ENCODE measurements at regions not wholly inside any gene's neighbourhood (a gene's known extent, or its start where the extent isn't known, plus 50 kb on each side); places are given as distances from the start of the nearest gene placed in this dataset.
"Not testable (repeated sequence)": the region's sequence is repeated elsewhere in the genome, so short reads cannot be mapped to it uniquely, and the experiment has no call there.

- CTCF ChIA-PET (ENCODE audit: unreplicated experiment), result no interaction called here
- no peaks in the 10 kb centered on the region for H4K20me1 ChIP-seq (ENCODE audit: insufficient read depth, low read length)
- no peak for DNase-seq (ENCODE audit: low spot score)
- H3K9me2 ChIP-seq (ENCODE audit: insufficient read depth, low read length), result no peaks in the 10 kb centered on the region
- H2AFZ ChIP-seq (ENCODE audit: low read length), result no peak overlapping the region
- no peak overlapping the region for H3K4me2 ChIP-seq (ENCODE audit: low read length)
- no TSS peak for BruUV-seq (replicated peaks)
- H3K27ac ChIP-seq (ENCODE audit: low read depth, low read length, poor library complexity, severe bottlenecking), result no peak overlapping the region
- no peak for TF ChIP-seq EZH2phosphoT487 (IDR thresholded peaks at IDR 0.05; ENCODE audit: borderline replicate concordance, low read depth, low read length)
- no peak for TF ChIP-seq CTCF (conservative IDR thresholded peaks at IDR 0.05; ENCODE audit: low read length)
- H3K4me3 ChIP-seq (ENCODE audit: low read depth, low read length, poor library complexity, severe bottlenecking), result no peak overlapping the region
- no peaks in the 10 kb centered on the region for H3K4me1 ChIP-seq (ENCODE audit: insufficient read depth, low read length, poor library complexity, severe bottlenecking)
- H3K9me3 ChIP-seq (ENCODE audit: low read length), result no peaks in the 10 kb centered on the region
- no peaks in the 10 kb centered on the region for H3K36me3 ChIP-seq (ENCODE audit: insufficient read depth, low read length)
- POLR2A ChIA-PET, result interaction anchor here (0.5 kb wide), 2 partner anchors 19 to 452 kb away, joined by 4 read pairs; no protein-coding TSS in a partner anchor
- H3K79me2 ChIP-seq (ENCODE audit: insufficient read depth, low read depth, low read length), result no peaks in the 10 kb centered on the region
- intact Hi-C loops (cut with micrococcal nuclease; ENCODE audit: unreplicated experiment), result no loop called here
Measured at GRCh38 chr2:37573451-37574388, 97.7 kb downstream of the CDC42EP3 start.

GRCh38 chr2:37575780-37576179, 95.7 kb downstream of the CDC42EP3 start:
- Histone ChIP-seq H3K79me2 (ENCODE audit: insufficient read depth, low read depth, low read length) (no peaks in the 10 kb centered on the region), H4K20me1 (ENCODE audit: insufficient read depth, low read length) (no peaks in the 10 kb centered on the region), H3K4me1 (ENCODE audit: insufficient read depth, low read length, poor library complexity, severe bottlenecking) (no peaks in the 10 kb centered on the region), H2AFZ (ENCODE audit: low read length) (no peak overlapping the region), H3K9me3 (ENCODE audit: low read length) (no peaks in the 10 kb centered on the region), H3K4me2 (ENCODE audit: low read length) (no peak overlapping the region), H3K4me3 (ENCODE audit: low read depth, low read length, poor library complexity, severe bottlenecking) (no peak overlapping the region), H3K36me3 (ENCODE audit: insufficient read depth, low read length) (no peaks in the 10 kb centered on the region), H3K27ac (ENCODE audit: low read depth, low read length, poor library complexity, severe bottlenecking) (no peak overlapping the region), H3K9me2 (ENCODE audit: insufficient read depth, low read length) (no peaks in the 10 kb centered on the region)
- CTCF ChIA-PET (ENCODE audit: unreplicated experiment), result no interaction called here
- TF ChIP-seq CTCF (conservative IDR thresholded peaks at IDR 0.05; ENCODE audit: low read length), result no peak
- no peak for TF ChIP-seq EZH2phosphoT487 (IDR thresholded peaks at IDR 0.05; ENCODE audit: borderline replicate concordance, low read depth, low read length)
- no peak for DNase-seq (ENCODE audit: low spot score)
- POLR2A ChIA-PET, result no interaction called here
- intact Hi-C loops (cut with micrococcal nuclease; ENCODE audit: unreplicated experiment), result no loop called here
- BruUV-seq (replicated peaks), result no TSS peak

- H3K9me3 ChIP-seq (ENCODE audit: low read length); H3K27ac ChIP-seq (ENCODE audit: low read depth, low read length, poor library complexity, severe bottlenecking); H3K79me2 ChIP-seq (ENCODE audit: insufficient read depth, low read depth, low read length); BruUV-seq (replicated peaks); DNase-seq (ENCODE audit: low spot score); H3K4me1 ChIP-seq (ENCODE audit: insufficient read depth, low read length, poor library complexity, severe bottlenecking); intact Hi-C loops (cut with micrococcal nuclease; ENCODE audit: unreplicated experiment); H4K20me1 ChIP-seq (ENCODE audit: insufficient read depth, low read length); H3K4me3 ChIP-seq (ENCODE audit: low read depth, low read length, poor library complexity, severe bottlenecking); H3K9me2 ChIP-seq (ENCODE audit: insufficient read depth, low read length); CTCF ChIA-PET (ENCODE audit: unreplicated experiment); H2AFZ ChIP-seq (ENCODE audit: low read length); POLR2A ChIA-PET; H3K4me2 ChIP-seq (ENCODE audit: low read length); H3K36me3 ChIP-seq (ENCODE audit: insufficient read depth, low read length): not testable (repeated sequence)
Measured at GRCh38 chr2:37576194-37576593, 95.2 kb downstream of the CDC42EP3 start.
